ENCODE measurements at regions not wholly inside any gene's neighbourhood (a gene's known extent, or its start where the extent isn't known, plus 50 kb on each side); places are given as distances from the start of the nearest gene placed in this dataset.

GRCh38 chr1:58149271-58149812 lies 397.2 kb downstream of the OMA1 start:
- Histone ChIP-seq H3K4me2 (ENCODE audit: low read length) (no peak overlapping the region), H3K27me3 (ENCODE audit: low read depth, low read length) (peaks cover 11% of the 10 kb centered on the region), H3K4me3 (ENCODE audit: low read length) (no peak overlapping the region), H3K9ac (ENCODE audit: low read length) (no peak overlapping the region), H3K27ac (ENCODE audit: low read length) (no peak overlapping the region), H3K79me2 (ENCODE audit: low read length) (no peaks in the 10 kb centered on the region), H3K4me1 (ENCODE audit: low read length) (no peaks in the 10 kb centered on the region), H4K20me1 (ENCODE audit: insufficient read depth, low read length) (no peaks in the 10 kb centered on the region), H2AFZ (ENCODE audit: low read depth, low read length) (no peak overlapping the region), H3K9me3 (ENCODE audit: insufficient read depth, low read length) (no peaks in the 10 kb centered on the region), H3K36me3 (replicated peaks; ENCODE audit: low read depth, low read length) (no peaks in the 10 kb centered on the region)
- TF ChIP-seq EZH2phosphoT487 (IDR thresholded peaks at IDR 0.05; ENCODE audit: low read depth) (no peak), CTCF (IDR thresholded peaks at IDR 0.05; ENCODE audit: low read depth, low read length) (no peak)

- Histone ChIP-seq H3K27me3 (ENCODE audit: low read depth, low read length) (no peaks in the 10 kb centered on the region), H3K9me3 (ENCODE audit: insufficient read depth, low read length) (no peaks in the 10 kb centered on the region), H2AFZ (ENCODE audit: low read depth, low read length) (no peak overlapping the region), H3K36me3 (replicated peaks; ENCODE audit: low read depth, low read length) (no peaks in the 10 kb centered on the region), H3K9ac (ENCODE audit: low read length) (no peak overlapping the region), H3K4me3 (ENCODE audit: low read length) (no peak overlapping the region), H3K4me2 (ENCODE audit: low read length) (no peak overlapping the region), H3K79me2 (ENCODE audit: low read length) (no peaks in the 10 kb centered on the region), H3K4me1 (ENCODE audit: low read length) (no peaks in the 10 kb centered on the region), H4K20me1 (ENCODE audit: insufficient read depth, low read length) (no peaks in the 10 kb centered on the region), H3K27ac (ENCODE audit: low read length) (no peak overlapping the region)
- no peak for TF ChIP-seq CTCF (IDR thresholded peaks at IDR 0.05; ENCODE audit: low read depth, low read length)
- TF ChIP-seq EZH2phosphoT487 (IDR thresholded peaks at IDR 0.05; ENCODE audit: low read depth), result no peak
Measured at GRCh38 chr1:58144698-58145270, 401.7 kb downstream of the OMA1 start.

- no peaks in the 10 kb centered on the region for H3K4me1 ChIP-seq (ENCODE audit: low read length)
- H3K4me3 ChIP-seq (ENCODE audit: low read length), result no peak overlapping the region
- H4K20me1 ChIP-seq (ENCODE audit: insufficient read depth, low read length), result no peaks in the 10 kb centered on the region
- no peak overlapping the region for H2AFZ ChIP-seq (ENCODE audit: low read depth, low read length)
- TF ChIP-seq CTCF (IDR thresholded peaks at IDR 0.05; ENCODE audit: low read depth, low read length) (no peak), EZH2phosphoT487 (IDR thresholded peaks at IDR 0.05; ENCODE audit: low read depth) (no peak)
- no peak overlapping the region for H3K9ac ChIP-seq (ENCODE audit: low read length)
- no peaks in the 10 kb centered on the region for H3K9me3 ChIP-seq (ENCODE audit: insufficient read depth, low read length)
- no peaks in the 10 kb centered on the region for H3K36me3 ChIP-seq (replicated peaks; ENCODE audit: low read depth, low read length)
- H3K4me2 ChIP-seq (ENCODE audit: low read length), result no peak overlapping the region
- no peak overlapping the region for H3K27ac ChIP-seq (ENCODE audit: low read length)
- H3K27me3 ChIP-seq (ENCODE audit: low read depth, low read length), result no peaks in the 10 kb centered on the region
- no peaks in the 10 kb centered on the region for H3K79me2 ChIP-seq (ENCODE audit: low read length)
Measured at GRCh38 chr1:58143972-58144697, 402.4 kb downstream of the OMA1 start.

- Histone ChIP-seq H3K4me1 (ENCODE audit: low read length) (no peaks in the 10 kb centered on the region), H3K9ac (ENCODE audit: low read length) (no peak overlapping the region), H3K27me3 (ENCODE audit: low read depth, low read length) (no peaks in the 10 kb centered on the region), H3K79me2 (ENCODE audit: low read length) (no peaks in the 10 kb centered on the region), H2AFZ (ENCODE audit: low read depth, low read length) (no peak overlapping the region), H3K27ac (ENCODE audit: low read length) (no peak overlapping the region), H4K20me1 (ENCODE audit: insufficient read depth, low read length) (no peaks in the 10 kb centered on the region), H3K9me3 (ENCODE audit: insufficient read depth, low read length) (no peaks in the 10 kb centered on the region), H3K36me3 (replicated peaks; ENCODE audit: low read depth, low read length) (no peaks in the 10 kb centered on the region), H3K4me3 (ENCODE audit: low read length) (no peak overlapping the region), H3K4me2 (ENCODE audit: low read length) (no peak overlapping the region)
- TF ChIP-seq EZH2phosphoT487 (IDR thresholded peaks at IDR 0.05; ENCODE audit: low read depth), result no peak
Measured at GRCh38 chr1:58136387-58136786, 410.1 kb downstream of the OMA1 start.
